ENCODE measurements at regions not wholly inside any gene's neighbourhood (a gene's known extent, or its start where the extent isn't known, plus 50 kb on each side); places are given as distances from the start of the nearest gene placed in this dataset.
"Not testable (repeated sequence)": the region's sequence is repeated elsewhere in the genome, so short reads cannot be mapped to it uniquely, and the experiment has no call there.

GRCh38 chr2:239594772-239595608 is 194.2 kb upstream of the HDAC4 start:
- no peak for DNase-seq

GRCh38 chr2:239594019-239594771 is 193.4 kb upstream of the HDAC4 start:
- no peak for DNase-seq

GRCh38 chr2:239593455-239593854 is 192.6 kb upstream of the HDAC4 start:
- DNase-seq: no peak

- DNase-seq: not testable (repeated sequence)
These were observed 191.9 kb upstream of the HDAC4 start for GRCh38 chr2:239592629-239593290.

- DNase-seq: no peak
These were observed 190.4 kb upstream of the HDAC4 start for GRCh38 chr2:239590995-239591915.

GRCh38 chr2:239590276-239590675 is 189.5 kb upstream of the HDAC4 start:
- DNase-seq: no peak

GRCh38 chr2:239589833-239590232 is 189.0 kb upstream of the HDAC4 start:
- DNase-seq: no peak

- DNase-seq: no peak
These were observed 188.5 kb upstream of the HDAC4 start for GRCh38 chr2:239589270-239589825.

GRCh38 chr2:239588451-239589269 is 187.8 kb upstream of the HDAC4 start:
- no peak for DNase-seq

GRCh38 chr2:239587841-239588240 is 187.0 kb upstream of the HDAC4 start:
- no peak for DNase-seq

GRCh38 chr2:239587311-239587731 is 186.5 kb upstream of the HDAC4 start:
- DNase-seq: no peak

- no peak for DNase-seq
These were observed 186.0 kb upstream of the HDAC4 start for GRCh38 chr2:239586651-239587310.

GRCh38 chr2:239585422-239585821 is 184.6 kb upstream of the HDAC4 start:
- DNase-seq: no peak

GRCh38 chr2:239584986-239585385 is 184.2 kb upstream of the HDAC4 start:
- no peak for DNase-seq

GRCh38 chr2:239583879-239584859 is 183.3 kb upstream of the HDAC4 start:
- no peak for DNase-seq

GRCh38 chr2:239583171-239583878 is 182.5 kb upstream of the HDAC4 start:
- no peak for DNase-seq

GRCh38 chr2:239582476-239582875 is 181.7 kb upstream of the HDAC4 start:
- DNase-seq: no peak

- DNase-seq: no peak
These were observed 180.6 kb upstream of the HDAC4 start for GRCh38 chr2:239581352-239581901.

- DNase-seq: no peak
These were observed 179.3 kb upstream of the HDAC4 start for GRCh38 chr2:239580199-239580527.

All from activated CD4-positive, alpha-beta T cell treated with anti-CD3 and anti-CD28 coated beads, Interleukin-10, Interleukin-2, amounts not matched to agents 100 ng/mL and 50 ng/mL, durations not matched to agents 16 hours and 8 hours (primary cell).